ENCODE measurements at regions not wholly inside any gene's neighbourhood (a gene's known extent, or its start where the extent isn't known, plus 50 kb on each side); places are given as distances from the start of the nearest gene placed in this dataset.

- H3K4me3 ChIP-seq (ENCODE audit: low read depth, low read length): no peak overlapping the region
- no peak for TF ChIP-seq ZBTB17 (tag by site-specific recombination; IDR thresholded peaks at IDR 0.05)
- TF ChIP-seq ZFHX2 (tag by site-specific recombination; conservative IDR thresholded peaks at IDR 0.05): no peak
- TF ChIP-seq ZNF19 (tag by site-specific recombination; IDR thresholded peaks at IDR 0.05; ENCODE audit: low read depth): no peak
- TF ChIP-seq ZNF292 (tag by site-specific recombination; IDR thresholded peaks at IDR 0.05; ENCODE audit: borderline replicate concordance, low read depth): no peak
- TF ChIP-seq, protein P1, sequence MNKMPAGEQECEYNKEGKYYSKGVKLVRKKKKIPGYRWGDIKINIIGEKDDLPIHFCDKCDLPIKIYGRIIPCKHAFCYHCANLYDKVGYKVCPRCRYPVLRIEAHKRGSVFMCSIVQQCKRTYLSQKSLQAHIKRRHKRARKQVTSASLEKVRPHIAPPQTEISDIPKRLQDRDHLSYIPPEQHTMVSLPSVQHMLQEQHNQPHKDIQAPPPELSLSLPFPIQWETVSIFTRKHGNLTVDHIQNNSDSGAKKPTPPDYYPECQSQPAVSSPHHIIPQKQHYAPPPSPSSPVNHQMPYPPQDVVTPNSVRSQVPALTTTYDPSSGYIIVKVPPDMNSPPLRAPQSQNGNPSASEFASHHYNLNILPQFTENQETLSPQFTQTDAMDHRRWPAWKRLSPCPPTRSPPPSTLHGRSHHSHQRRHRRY (tag by site-specific recombination; IDR thresholded peaks at IDR 0.05): no peak
- no peak for TF ChIP-seq PRDM10 (tag by site-specific recombination; IDR thresholded peaks at IDR 0.05)
- no peak for TF ChIP-seq BCL11A (tag by site-specific recombination; IDR thresholded peaks at IDR 0.05; ENCODE audit: low read depth)
- TF ChIP-seq, protein P2, sequence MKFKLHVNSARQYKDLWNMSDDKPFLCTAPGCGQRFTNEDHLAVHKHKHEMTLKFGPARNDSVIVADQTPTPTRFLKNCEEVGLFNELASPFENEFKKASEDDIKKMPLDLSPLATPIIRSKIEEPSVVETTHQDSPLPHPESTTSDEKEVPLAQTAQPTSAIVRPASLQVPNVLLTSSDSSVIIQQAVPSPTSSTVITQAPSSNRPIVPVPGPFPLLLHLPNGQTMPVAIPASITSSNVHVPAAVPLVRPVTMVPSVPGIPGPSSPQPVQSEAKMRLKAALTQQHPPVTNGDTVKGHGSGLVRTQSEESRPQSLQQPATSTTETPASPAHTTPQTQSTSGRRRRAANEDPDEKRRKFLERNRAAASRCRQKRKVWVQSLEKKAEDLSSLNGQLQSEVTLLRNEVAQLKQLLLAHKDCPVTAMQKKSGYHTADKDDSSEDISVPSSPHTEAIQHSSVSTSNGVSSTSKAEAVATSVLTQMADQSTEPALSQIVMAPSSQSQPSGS (tag by site-specific recombination; IDR thresholded peaks at IDR 0.05; ENCODE audit: low read depth): no peak
- TF ChIP-seq ZFP69B (tag by site-specific recombination; IDR thresholded peaks at IDR 0.05): no peak
- H3K9me3 ChIP-seq (ENCODE audit: control insufficient read depth, insufficient read depth, low read depth, low read length): no peaks in the 10 kb centered on the region
- H3K4me1 ChIP-seq (ENCODE audit: control insufficient read depth, insufficient read depth, low read length): peaks cover 2% of the 10 kb centered on the region; the same call in 1 of the 2 replicates
- no peak overlapping the region for H3K27ac ChIP-seq (ENCODE audit: extremely low read depth, low read depth, low read length)
- POLR2A ChIA-PET: no interaction called here
- CTCF ChIA-PET: interaction anchor here (0.6 kb wide), 1 partner anchor 247 kb away, joined by 3 read pairs; no protein-coding TSS in a partner anchor
- no peaks in the 10 kb centered on the region for H3K36me3 ChIP-seq (ENCODE audit: control insufficient read depth in 2 of 2, insufficient read depth in 1 of 2, low read length in 2 of 2)
Measured at GRCh38 chrX:69074726-69075125, 90.5 kb downstream of the PJA1 start.

GRCh38 chrX:69073721-69074120, 91.5 kb downstream of the PJA1 start:
- H3K4me1 ChIP-seq (ENCODE audit: control insufficient read depth, insufficient read depth, low read length): peaks cover 2% of the 10 kb centered on the region; the same call in 1 of the 2 replicates
- no peaks in the 10 kb centered on the region for H3K9me3 ChIP-seq (ENCODE audit: control insufficient read depth, insufficient read depth, low read depth, low read length)
- ChIA-PET CTCF (no interaction called here), POLR2A (no interaction called here)
- H3K4me3 ChIP-seq (ENCODE audit: low read depth, low read length): no peak overlapping the region
- no peak for TF ChIP-seq ZNF121 (tag by site-specific recombination; IDR thresholded peaks at IDR 0.05)
- no peak for TF ChIP-seq ZNF391 (tag by site-specific recombination; IDR thresholded peaks at IDR 0.05; ENCODE audit: borderline replicate concordance, low read depth)
- no peak for TF ChIP-seq ZNF48 (tag by site-specific recombination; IDR thresholded peaks at IDR 0.05)
- TF ChIP-seq WT1 (tag by site-specific recombination; IDR thresholded peaks at IDR 0.05): no peak
- no peak for TF ChIP-seq ZNF398 (tag by site-specific recombination; IDR thresholded peaks at IDR 0.05)
- TF ChIP-seq ZBTB8A (tag by site-specific recombination; IDR thresholded peaks at IDR 0.05): no peak
- TF ChIP-seq ZNF18 (tag by site-specific recombination; IDR thresholded peaks at IDR 0.05): no peak
- no peaks in the 10 kb centered on the region for H3K36me3 ChIP-seq (ENCODE audit: control insufficient read depth in 2 of 2, insufficient read depth in 1 of 2, low read length in 2 of 2)
- no peak overlapping the region for H3K27ac ChIP-seq (ENCODE audit: extremely low read depth, low read depth, low read length)

All from HEK293 (cell line).